NOMO-1 treated with dmso at 0.1 percent for 144 hours (cell line): ENCODE measurements at regions not wholly inside any gene's neighbourhood (a gene's known extent, or its start where the extent isn't known, plus 50 kb on each side); places are given as distances from the start of the nearest gene placed in this dataset.

Experiments used
- DNase-seq: peaks from one replicate; lab custom pipeline; 2025; ENCODE audit not compliant: unreplicated experiment; lab: John Stamatoyannopoulos, UW

DNA sequence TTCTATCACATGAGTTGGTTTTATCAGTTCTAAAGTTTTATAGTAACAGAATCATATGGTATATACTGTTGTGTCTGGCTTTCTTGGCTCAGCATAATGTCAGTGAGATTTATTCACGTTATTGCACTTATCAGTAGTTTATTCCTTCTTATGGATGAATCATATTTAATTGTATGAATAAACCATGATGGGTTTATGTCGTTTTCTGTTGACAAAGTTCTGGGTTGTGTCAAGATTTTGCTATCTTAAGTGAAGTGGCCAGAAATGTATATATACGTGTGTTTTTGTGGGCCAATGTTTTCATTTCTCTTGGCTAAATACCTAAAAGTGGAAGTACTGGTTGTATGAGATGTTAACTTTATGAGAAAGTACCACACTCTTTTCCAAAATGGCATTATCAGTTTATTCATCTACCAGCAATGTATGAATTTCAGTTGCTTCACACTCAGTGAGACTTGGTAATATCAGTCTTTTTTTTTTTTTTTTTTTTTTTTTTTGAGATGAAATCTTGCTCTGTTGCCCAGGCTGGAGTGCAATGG lies 112.4 kb upstream of the DCBLD2 start:
- no peak for DNase-seq

DNA sequence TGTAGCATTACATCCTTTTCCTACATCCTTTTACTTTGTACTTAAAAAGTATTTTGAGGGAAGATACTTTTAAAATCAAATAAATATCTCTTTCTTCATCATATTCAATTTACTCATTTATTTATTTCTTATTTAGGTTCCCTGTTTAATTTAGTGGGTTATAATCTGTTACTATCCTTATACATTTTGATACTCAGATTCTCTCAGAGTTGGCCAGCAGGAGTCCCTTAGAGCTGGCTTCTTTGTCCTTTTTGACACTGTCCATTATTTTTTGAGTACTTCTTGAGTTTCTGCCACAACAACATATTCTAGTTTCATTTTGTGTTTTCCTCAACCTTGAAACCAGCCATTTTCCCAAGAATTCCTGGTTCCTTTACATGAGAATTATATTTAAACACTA lies 111.6 kb upstream of the DCBLD2 start:
- no peak for DNase-seq

DNA sequence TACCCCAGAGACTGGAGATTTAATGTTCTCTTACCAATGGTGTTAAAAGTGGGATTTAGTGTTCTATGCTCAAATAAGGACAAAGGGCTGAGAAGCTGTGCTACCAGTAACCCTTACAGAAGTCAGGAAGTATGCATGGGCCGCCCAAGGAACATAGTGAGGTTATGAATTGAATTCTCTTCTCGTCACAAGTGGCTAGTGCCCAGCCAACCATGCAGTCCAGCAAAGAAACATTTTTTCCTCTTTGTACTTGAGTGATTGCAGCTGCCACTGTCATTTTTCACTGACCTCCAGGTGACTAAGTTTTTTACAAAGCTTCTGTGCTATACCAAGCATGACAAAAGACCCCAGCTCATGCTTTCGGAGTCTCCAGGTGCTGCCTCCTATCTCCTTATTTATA lies 110.6 kb upstream of the DCBLD2 start:
- no peak for DNase-seq

DNA sequence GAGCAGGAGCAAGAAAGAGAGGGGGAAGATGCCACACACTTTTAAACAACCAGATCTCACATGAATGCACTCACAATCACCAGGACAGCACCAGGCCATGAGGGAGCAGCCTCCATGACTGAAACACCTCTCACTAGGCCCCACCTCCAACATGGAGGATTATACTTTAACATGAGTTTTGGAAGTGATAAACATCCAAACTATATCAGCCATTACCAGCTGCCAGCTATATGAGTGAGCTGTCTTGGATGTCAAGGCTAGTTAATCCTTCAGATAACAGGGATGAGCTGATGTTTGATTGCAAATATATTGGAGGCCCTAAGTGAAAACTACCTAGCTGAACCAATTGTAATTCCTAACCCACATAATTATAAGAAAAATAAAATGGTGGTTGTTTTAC lies 108.4 kb upstream of the DCBLD2 start:
- DNase-seq = no peak

DNA sequence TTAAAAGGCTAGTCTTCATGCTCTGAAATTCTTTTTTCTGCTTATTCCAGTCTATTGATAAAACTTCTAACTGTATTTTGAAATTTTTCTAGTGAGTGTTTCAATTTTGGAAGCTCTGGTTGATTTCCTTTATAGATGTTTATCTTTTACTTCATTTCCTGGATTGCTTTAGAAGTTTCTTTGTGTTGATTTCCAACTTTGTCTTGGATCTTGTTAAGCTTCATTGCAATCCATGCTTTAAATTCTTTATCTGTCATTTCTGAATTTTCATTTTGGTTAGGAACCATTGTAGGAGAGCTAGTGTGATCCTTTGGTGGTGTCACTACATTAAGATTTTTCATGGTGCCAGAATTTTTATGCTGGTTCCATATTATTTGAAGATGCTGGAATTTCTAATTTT lies 105.2 kb upstream of the DCBLD2 start:
- DNase-seq = no peak

GRCh38 chr3:98999675-99000074 lies 98.2 kb upstream of the DCBLD2 start:
- no peak for DNase-seq

- DNase-seq = no peak
Measured at GRCh38 chr3:98994128-98994762, 92.8 kb upstream of the DCBLD2 start.

DNA sequence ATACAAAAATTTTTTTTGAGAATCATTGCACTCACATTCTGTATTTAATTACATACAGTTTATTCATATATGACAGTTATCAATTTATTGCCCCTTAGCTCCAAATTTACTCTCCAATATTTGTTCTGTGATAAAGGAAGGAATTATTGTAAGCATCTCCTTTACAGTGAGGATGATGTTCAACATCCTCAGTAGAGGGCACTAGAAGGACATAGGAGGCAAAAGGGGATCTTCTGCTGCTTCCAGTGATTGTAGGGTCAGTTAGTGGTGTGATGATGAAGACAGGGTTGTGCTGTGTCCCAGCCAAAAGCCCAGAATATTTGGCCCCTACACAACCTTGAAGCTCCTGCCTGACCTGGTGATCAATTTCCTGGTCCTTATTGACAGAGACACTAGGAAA lies 89.9 kb upstream of the DCBLD2 start:
- no peak for DNase-seq

DNA sequence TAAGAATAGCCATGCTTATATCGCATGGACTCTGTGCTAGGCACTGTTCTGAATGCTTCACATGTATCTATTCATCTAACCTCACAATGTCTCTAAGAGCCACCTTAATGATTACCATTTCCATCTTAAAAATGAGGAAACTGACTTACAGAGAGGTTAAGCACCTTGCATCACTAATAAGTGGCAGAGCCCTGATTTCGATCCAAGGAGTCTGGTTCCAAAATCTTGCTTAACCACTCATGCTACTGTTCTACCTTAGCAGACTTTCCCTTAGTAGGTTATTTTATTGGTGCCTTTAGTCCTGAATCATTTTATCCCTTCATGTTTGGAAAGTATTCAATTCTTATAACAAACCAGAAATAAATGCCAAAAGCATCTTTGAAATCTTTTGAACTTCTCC lies 89.2 kb upstream of the DCBLD2 start:
- no peak for DNase-seq

- no peak for DNase-seq
Measured at GRCh38 chr3:98986073-98986472, 84.6 kb upstream of the DCBLD2 start.

DNA sequence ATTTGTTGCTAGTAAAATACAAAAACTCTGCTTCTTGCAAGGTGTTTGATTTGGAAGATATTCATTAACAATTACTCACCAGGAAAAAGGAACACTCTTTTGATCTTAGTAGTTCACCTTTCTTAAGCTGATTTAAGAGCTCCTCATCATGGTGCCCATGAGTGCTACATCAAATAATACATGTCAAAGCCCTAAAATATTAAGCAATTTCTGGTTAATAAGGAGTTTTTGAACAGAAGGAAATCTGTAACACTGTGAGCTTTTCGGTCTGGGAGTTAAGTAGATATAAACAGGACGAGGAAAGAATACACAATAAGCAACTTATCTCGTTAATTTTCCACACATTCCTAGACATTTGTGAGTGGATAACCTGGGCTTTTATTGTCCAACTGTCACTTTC lies 83.9 kb upstream of the DCBLD2 start:
- DNase-seq = no peak

DNA sequence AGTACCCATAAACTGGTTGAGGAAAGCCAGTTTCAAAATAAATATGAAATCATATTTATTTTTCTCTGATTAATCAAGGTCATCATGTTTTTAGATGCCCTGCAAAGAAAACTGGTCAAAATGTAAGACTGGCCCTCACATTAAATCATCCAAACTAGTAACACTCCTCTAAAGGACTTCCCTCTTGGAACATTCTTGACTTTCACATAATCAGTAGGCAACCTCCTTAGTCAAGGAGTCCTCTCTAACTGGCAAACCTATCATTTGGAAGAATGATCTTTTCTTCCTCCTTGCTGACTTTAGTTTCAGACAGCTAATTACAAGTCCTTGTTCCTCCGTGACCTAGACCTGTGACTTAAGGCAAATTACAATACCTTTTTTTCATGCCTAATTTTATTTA lies 82.5 kb upstream of the DCBLD2 start:
- DNase-seq = no peak

GRCh38 chr3:98982351-98982750 lies 80.9 kb upstream of the DCBLD2 start:
- DNase-seq = no peak

GRCh38 chr3:98980915-98981596 lies 79.6 kb upstream of the DCBLD2 start:
- DNase-seq = no peak

DNA sequence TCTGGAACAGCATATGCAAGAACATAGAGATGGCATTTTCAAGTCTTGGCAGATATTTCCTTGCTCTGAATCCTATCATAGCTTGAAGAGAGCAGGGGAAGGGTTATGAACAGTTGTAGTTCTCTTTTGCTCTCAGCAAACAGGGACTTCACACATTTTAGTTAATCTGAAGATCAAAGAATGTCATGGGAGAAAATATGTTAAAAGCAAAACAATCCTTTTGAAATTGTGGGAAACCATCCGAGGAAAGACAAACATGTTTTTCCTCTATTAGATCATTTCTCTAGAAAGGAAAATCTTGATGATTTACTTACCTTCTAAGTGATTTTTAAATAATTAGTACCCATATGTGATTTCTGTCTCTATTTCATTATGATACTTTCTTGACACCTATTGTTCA lies 77.8 kb upstream of the DCBLD2 start:
- no peak for DNase-seq

DNA sequence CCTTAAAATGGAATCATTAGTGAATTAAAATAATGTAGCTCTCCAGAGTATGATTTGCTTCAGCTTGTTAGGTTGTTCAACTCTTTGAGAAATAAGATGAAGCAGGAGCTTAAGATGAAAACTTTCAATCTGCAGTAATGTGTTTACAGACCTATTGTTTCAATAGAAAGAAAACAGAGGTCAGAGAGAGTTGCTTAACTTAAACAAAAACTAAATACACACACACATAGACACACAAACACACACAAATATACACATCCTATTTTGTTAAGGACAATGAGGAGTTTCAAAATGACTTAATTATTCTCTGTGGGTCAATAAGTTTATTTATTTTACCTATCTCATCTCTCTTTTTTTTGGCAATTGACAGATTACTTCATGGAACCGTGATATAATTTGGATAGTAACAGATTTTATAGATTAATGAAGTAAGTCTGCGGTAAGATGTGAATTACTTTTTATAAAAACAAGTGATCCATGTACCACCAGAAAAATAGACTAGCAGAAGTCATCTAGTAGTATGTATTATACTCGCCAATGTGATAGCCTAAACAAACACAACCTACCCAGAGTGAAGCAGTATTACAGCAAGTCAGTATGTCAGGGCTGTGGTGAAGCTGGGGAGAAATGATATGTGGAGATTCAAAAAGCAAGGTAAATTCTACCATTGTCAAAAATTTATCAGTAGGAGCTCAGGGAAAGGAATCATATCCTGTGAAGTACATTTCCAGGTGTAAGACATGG lies 76.7 kb upstream of the DCBLD2 start:
- DNase-seq = no peak

DNA sequence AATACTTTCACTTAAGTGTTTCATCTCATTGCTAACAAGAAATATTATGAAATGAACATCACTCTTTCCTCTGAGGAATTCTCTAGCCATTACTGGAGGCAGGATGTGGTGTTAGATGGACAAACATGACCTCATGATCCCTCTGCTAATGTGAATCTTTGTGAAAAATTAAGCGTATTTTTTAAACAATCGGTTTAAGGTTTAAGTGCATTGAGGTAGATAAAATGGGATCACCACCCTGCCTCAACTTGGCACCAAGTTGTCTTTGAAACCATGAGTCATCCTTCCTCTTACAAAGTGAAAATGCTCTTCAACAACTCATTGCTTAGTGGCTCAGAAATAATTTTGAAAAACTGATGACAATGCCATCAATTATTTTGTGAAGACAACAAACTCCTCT lies 76.0 kb upstream of the DCBLD2 start:
- DNase-seq = no peak

- DNase-seq = no peak
Measured at GRCh38 chr3:98974442-98974841, 72.9 kb upstream of the DCBLD2 start.

GRCh38 chr3:98972720-98973119 lies 71.2 kb upstream of the DCBLD2 start:
- no peak for DNase-seq

DNA sequence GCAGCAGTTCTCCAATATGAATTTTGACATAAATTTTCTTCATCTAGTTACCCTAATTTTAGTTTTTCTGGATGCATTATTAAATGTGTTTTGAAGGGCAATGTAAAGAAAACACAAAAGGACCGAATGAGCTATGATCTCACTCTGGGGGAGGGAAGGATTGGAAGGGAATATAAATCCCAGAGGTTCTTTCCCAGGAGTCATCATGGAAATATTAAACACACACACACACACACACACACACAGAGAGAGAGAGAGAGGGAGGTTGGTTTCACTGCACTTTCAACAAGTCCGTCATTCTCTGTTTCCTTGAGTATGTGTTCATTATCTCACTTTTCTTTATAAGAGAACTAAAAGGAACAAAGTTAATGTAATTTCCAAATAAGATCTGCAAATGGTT lies 70.7 kb upstream of the DCBLD2 start:
- DNase-seq = no peak

- DNase-seq = no peak
Measured at GRCh38 chr3:98971169-98971681, 69.7 kb upstream of the DCBLD2 start.

DNA sequence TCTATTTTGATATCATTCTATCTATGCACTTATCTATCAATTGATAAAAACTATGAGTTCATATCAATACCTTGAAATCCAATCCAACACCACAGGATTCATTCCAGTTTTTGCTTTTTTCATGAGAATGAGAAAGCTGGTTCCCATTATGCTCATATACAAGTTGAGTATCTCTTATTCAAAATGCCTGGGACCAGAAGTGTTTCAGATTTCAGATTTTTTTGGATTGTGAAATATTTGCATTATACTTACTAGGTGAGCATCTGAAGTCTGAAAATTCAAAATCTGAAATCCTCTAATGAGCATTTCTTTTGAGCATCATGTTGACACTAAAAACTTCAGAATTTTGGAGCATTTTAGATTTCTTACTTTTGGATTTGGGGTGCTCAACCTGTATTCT lies 67.8 kb upstream of the DCBLD2 start:
- no peak for DNase-seq
